ENCODE measurements at regions not wholly inside any gene's neighbourhood (a gene's known extent, or its start where the extent isn't known, plus 50 kb on each side); places are given as distances from the start of the nearest gene placed in this dataset.

- no peaks in the 10 kb centered on the region for H3K4me1 Mint-ChIP-seq
- Histone ChIP-seq H3K9me3 (ENCODE audit: control extremely low read depth in 1 of 3, control insufficient read depth in 2 of 3, insufficient read depth in 1 of 3, low read length in 2 of 3) (peaks cover 0 to 79% (median 2%) of the 10 kb centered on the region in 3 donors), H3K9ac (ENCODE audit: low read length) (no peak overlapping the region), H2AFZ (ENCODE audit: insufficient read depth, low read depth, low read length, poor library complexity, severe bottlenecking) (no peak overlapping the region), H3K4me2 (replicated peaks; ENCODE audit: low read depth, low read length, poor library complexity, severe bottlenecking) (no peak overlapping the region), H3K27me3 (replicated peaks in 1 of 4; ENCODE audit: control extremely low read depth in 1 of 4, control insufficient read depth in 3 of 4, insufficient read depth in 4 of 4, low read length in 3 of 4) (no peaks in the 10 kb centered on the region), H3K4me1 (ENCODE audit: control insufficient read depth in 2 of 2, insufficient read depth in 2 of 2, low read length in 2 of 2) (no peaks in the 10 kb centered on the region), H3K79me2 (ENCODE audit: control insufficient read depth, insufficient read depth, low read length) (no peaks in the 10 kb centered on the region), H3K36me3 (replicated peaks in 1 of 2; ENCODE audit: control extremely low read depth in 1 of 2, control insufficient read depth in 1 of 2, extremely low read depth in 1 of 2, insufficient read depth in 2 of 2, low read length in 1 of 2) (no peaks in the 10 kb centered on the region), H3K4me3 (ENCODE audit: control extremely low read depth in 1 of 5, extremely low read depth in 1 of 5, insufficient read depth in 1 of 5, low read depth in 2 of 5, low read length in 4 of 5) (no peak overlapping the region), H4K20me1 (ENCODE audit: control insufficient read depth, insufficient read depth, low read length, poor library complexity, severe bottlenecking) (no peaks in the 10 kb centered on the region), H3K27ac (ENCODE audit: low read length in 2 of 2) (no peak overlapping the region)
- DNase-seq (no peak), ATAC-seq (ENCODE audit: low read depth) (no peak)
- ChIA-PET POLR2A (no interaction called here), CTCF (no interaction called here)
- no peak overlapping the region for H3K4me3 Mint-ChIP-seq
- H3K27me3 Mint-ChIP-seq, result no peaks in the 10 kb centered on the region
- no peak overlapping the region for H3K27ac Mint-ChIP-seq
- intact Hi-C loops (cut with micrococcal nuclease), result no loop called here
- 84% methylated on average over 15 of the region's 18 CpGs for WGBS (ENCODE audit: insufficient coverage)
- TF ChIP-seq EZH2 (IDR thresholded peaks at IDR 0.05; ENCODE audit: borderline replicate concordance, insufficient read depth, low read depth, low read length, poor library complexity, severe bottlenecking), result no peak
- no peak for TF ChIP-seq CTCF (IDR thresholded peaks at IDR 0.05)
- H3K9me3 Mint-ChIP-seq (ENCODE audit: insufficient read depth), result peaks cover 3% of the 10 kb centered on the region
Observed at GRCh38 chr16:35752012-35752772, 2292.8 kb downstream of the TP53TG3F start.

- intact Hi-C loops (cut with micrococcal nuclease), result no loop called here
- H3K9me3 Mint-ChIP-seq (ENCODE audit: insufficient read depth), result peaks cover 3% of the 10 kb centered on the region
- TF ChIP-seq CTCF (IDR thresholded peaks at IDR 0.05) (no peak), EZH2 (IDR thresholded peaks at IDR 0.05; ENCODE audit: borderline replicate concordance, insufficient read depth, low read depth, low read length, poor library complexity, severe bottlenecking) (no peak)
Observed at GRCh38 chr16:35752773-35753558, 2293.6 kb downstream of the TP53TG3F start.

More at GRCh38 chr16:35752773-35753558, 2293.6 kb downstream of the TP53TG3F start:
- no peaks in the 10 kb centered on the region for H3K4me1 ChIP-seq (ENCODE audit: control insufficient read depth in 2 of 2, insufficient read depth in 2 of 2, low read length in 2 of 2)
- 92% methylated on average over 19 of the region's 22 CpGs for WGBS (ENCODE audit: insufficient coverage)
- Mint-ChIP-seq H3K4me1 (no peaks in the 10 kb centered on the region), H3K27me3 (no peaks in the 10 kb centered on the region), H3K27ac (no peak overlapping the region), H3K4me3 (no peak overlapping the region)
- H3K9ac ChIP-seq (ENCODE audit: low read length), result no peak overlapping the region
- no peak overlapping the region for H2AFZ ChIP-seq (ENCODE audit: insufficient read depth, low read depth, low read length, poor library complexity, severe bottlenecking)
- H3K4me2 ChIP-seq (replicated peaks; ENCODE audit: low read depth, low read length, poor library complexity, severe bottlenecking), result no peak overlapping the region
- DNase-seq (no peak), ATAC-seq (ENCODE audit: low read depth) (no peak)
- H3K36me3 ChIP-seq (replicated peaks in 1 of 2; ENCODE audit: control extremely low read depth in 1 of 2, control insufficient read depth in 1 of 2, extremely low read depth in 1 of 2, insufficient read depth in 2 of 2, low read length in 1 of 2), result no peaks in the 10 kb centered on the region
- H4K20me1 ChIP-seq (ENCODE audit: control insufficient read depth, insufficient read depth, low read length, poor library complexity, severe bottlenecking), result no peaks in the 10 kb centered on the region
- ChIA-PET POLR2A (no interaction called here), CTCF (no interaction called here)
- H3K9me3 ChIP-seq (ENCODE audit: control extremely low read depth in 1 of 3, control insufficient read depth in 2 of 3, insufficient read depth in 1 of 3, low read length in 2 of 3), result peaks cover 0 to 72% (median 2%) of the 10 kb centered on the region in 3 donors
- H3K27me3 ChIP-seq (replicated peaks in 1 of 4; ENCODE audit: control extremely low read depth in 1 of 4, control insufficient read depth in 3 of 4, insufficient read depth in 4 of 4, low read length in 3 of 4), result no peaks in the 10 kb centered on the region
- no peak overlapping the region for H3K4me3 ChIP-seq (ENCODE audit: control extremely low read depth in 1 of 5, extremely low read depth in 1 of 5, insufficient read depth in 1 of 5, low read depth in 2 of 5, low read length in 4 of 5)
- H3K27ac ChIP-seq (ENCODE audit: low read length in 2 of 2), result no peak overlapping the region
- no peaks in the 10 kb centered on the region for H3K79me2 ChIP-seq (ENCODE audit: control insufficient read depth, insufficient read depth, low read length)

Data from B cell (primary cell).